ENCODE measurements at regions not wholly inside any gene's neighbourhood (a gene's known extent, or its start where the extent isn't known, plus 50 kb on each side); places are given as distances from the start of the nearest gene placed in this dataset.

DNA sequence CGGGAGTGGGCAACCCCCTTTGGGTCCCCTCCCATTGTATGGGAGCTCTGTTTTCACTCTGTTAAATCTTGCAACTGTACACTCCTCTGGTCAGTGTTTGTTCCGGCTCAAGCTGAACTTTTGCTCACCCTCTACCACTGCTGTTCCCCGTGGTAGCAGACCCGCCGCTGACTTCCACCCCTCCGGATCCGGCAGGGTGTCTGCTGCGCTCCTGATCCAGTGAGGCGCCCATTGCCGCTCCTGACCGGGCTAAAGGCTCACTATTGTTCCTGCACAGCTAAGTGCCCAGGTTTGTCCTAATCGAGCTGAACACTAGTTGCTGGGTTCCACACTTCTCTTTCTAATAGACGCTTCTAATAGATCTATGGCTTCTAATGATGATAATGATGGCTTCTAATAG, 488.6 kb downstream of the MRPL39 start:
- no CpG with 5 or more reads among the region's 13 CpGs for WGBS (ENCODE audit: insufficient coverage, low lambda C conversion rate)

DNA sequence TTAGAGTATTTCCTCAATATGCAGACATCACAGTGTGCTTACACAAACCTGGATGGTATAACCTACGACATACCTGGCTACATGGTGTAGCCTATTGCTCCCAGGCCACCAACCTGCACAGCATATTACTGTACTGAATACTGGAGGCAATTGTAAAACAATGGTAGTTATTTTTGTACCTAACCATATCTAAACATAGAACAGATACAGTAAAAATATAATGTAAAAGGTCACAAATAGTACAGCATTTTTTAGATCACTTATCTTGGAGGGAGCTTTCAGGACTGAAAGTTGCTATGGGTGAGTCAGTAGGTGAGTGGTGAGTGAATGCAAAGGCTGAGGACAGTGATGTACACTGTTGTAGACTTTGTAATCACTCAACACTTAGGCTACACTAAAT, 492.3 kb downstream of the MRPL39 start:
- no CpG with 5 or more reads among the region's 1 CpG for WGBS (ENCODE audit: insufficient coverage, low lambda C conversion rate)
- no peak for DNase-seq
- H3K36me3 ChIP-seq (ENCODE audit: control insufficient read depth, insufficient read depth, low read length), result no peaks in the 10 kb centered on the region
- no peaks in the 10 kb centered on the region for H3K4me1 ChIP-seq (ENCODE audit: control insufficient read depth, insufficient read depth, low read length)
- H3K27me3 ChIP-seq (ENCODE audit: control insufficient read depth, insufficient read depth, low read length), result no peaks in the 10 kb centered on the region
- H3K27ac ChIP-seq (ENCODE audit: low read length), result no peak overlapping the region
- H3K9me3 ChIP-seq (ENCODE audit: control insufficient read depth, low read depth, low read length), result no peaks in the 10 kb centered on the region
- H3K4me3 ChIP-seq (ENCODE audit: low read length), result no peak overlapping the region

More for the DNA sequence above, 488.6 kb downstream of the MRPL39 start:
- no peak for DNase-seq
- no peaks in the 10 kb centered on the region for H3K4me1 ChIP-seq (ENCODE audit: control insufficient read depth, insufficient read depth, low read length)
- no peak overlapping the region for H3K27ac ChIP-seq (ENCODE audit: low read length)
- H3K36me3 ChIP-seq (ENCODE audit: control insufficient read depth, insufficient read depth, low read length), result no peaks in the 10 kb centered on the region
- H3K27me3 ChIP-seq (ENCODE audit: control insufficient read depth, insufficient read depth, low read length), result no peaks in the 10 kb centered on the region
- no peaks in the 10 kb centered on the region for H3K9me3 ChIP-seq (ENCODE audit: control insufficient read depth, low read depth, low read length)
- no peak overlapping the region for H3K4me3 ChIP-seq (ENCODE audit: low read length)

DNA sequence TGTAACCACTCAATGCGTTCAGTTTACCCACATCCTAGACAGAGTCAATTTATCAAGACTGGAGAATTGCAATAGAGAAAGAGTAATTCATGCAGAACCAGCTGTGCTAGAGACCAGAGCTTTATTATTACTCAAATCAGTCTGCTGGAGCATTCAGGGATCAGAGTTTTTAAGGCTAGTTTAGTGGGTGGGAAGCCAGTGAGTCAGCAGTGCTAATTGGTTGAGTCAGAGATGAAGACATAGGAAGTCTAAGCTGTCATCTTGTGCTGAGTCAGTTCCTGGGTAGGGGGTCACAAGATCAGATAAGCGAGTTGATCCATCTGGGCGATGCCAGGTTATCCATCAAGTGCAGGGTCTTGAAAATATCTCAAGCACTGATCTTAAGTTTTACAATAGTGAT, 499.6 kb downstream of the MRPL39 start:
- H3K36me3 ChIP-seq (ENCODE audit: control insufficient read depth, insufficient read depth, low read length), result no peaks in the 10 kb centered on the region
- WGBS (ENCODE audit: insufficient coverage, low lambda C conversion rate), result no CpG with 5 or more reads among the region's 3 CpGs
- no peaks in the 10 kb centered on the region for H3K27me3 ChIP-seq (ENCODE audit: control insufficient read depth, insufficient read depth, low read length)
- no peaks in the 10 kb centered on the region for H3K4me1 ChIP-seq (ENCODE audit: control insufficient read depth, insufficient read depth, low read length)
- H3K4me3 ChIP-seq (ENCODE audit: low read length), result no peak overlapping the region
- H3K9me3 ChIP-seq (ENCODE audit: control insufficient read depth, low read depth, low read length), result no peaks in the 10 kb centered on the region
- no peak overlapping the region for H3K27ac ChIP-seq (ENCODE audit: low read length)
- DNase-seq, result no peak

DNA sequence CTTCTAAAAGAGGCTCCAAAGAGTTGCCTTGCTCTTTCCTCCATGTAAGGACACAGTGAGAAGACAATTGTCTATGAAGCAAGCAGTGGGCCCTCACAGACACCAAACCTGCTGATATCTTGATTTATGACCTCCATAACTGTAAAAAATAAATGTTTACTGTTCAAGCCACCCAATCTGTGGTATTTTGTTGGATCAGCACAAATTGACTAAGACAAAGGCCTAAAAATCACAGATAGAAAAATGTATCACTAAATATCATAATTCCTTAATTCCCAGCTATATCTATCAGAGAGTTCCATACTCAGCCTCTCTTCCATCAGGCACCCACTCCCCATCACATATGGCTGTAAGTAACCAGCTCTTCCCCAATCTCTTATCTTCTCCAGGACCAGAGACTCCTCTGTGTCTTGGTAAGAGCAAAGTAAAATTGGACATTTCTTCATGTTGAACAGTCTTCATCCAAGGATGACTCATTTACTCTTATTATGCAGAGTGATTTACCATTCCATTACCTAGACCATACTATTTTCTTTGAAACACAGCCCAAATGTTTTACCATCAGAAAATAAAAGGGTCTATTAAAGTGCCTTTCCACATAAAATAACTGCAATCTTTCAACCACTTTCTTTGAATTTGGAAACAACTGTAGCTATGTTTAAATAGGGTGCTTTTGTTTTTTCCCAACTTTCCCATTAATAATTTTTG, 503.6 kb downstream of the MRPL39 start:
- H3K9me3 ChIP-seq (ENCODE audit: control insufficient read depth, low read depth, low read length), result no peaks in the 10 kb centered on the region
- no peaks in the 10 kb centered on the region for H3K4me1 ChIP-seq (ENCODE audit: control insufficient read depth, insufficient read depth, low read length)
- H3K27me3 ChIP-seq (ENCODE audit: control insufficient read depth, insufficient read depth, low read length), result no peaks in the 10 kb centered on the region
- H3K27ac ChIP-seq (ENCODE audit: low read length), result no peak overlapping the region
- H3K4me3 ChIP-seq (ENCODE audit: low read length), result no peak overlapping the region
- H3K36me3 ChIP-seq (ENCODE audit: control insufficient read depth, insufficient read depth, low read length), result no peaks in the 10 kb centered on the region
- no peak for DNase-seq

DNA sequence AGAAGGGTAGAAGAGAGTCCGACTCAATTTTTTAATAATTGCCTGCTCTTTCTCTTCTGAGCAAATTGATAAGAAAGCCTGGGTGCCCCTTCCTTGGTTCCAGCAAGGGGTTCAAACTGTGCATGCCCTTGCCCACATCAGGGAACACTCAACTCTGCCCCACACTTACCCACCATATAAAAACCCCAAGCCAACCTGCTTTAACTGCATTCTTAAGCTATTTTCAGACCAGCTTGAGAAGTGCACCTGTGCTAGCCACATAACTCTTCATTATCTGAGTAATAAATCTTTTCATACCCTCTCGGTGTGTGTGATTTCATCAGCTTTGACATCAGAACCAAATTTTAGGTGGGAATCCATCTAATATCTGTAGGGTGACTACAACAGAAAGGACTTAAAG, 509.6 kb downstream of the MRPL39 start:
- WGBS (ENCODE audit: insufficient coverage, low lambda C conversion rate), result 100% methylated on average over 1 of the region's 2 CpGs
- H3K27me3 ChIP-seq (ENCODE audit: control insufficient read depth, insufficient read depth, low read length), result no peaks in the 10 kb centered on the region
- H3K36me3 ChIP-seq (ENCODE audit: control insufficient read depth, insufficient read depth, low read length), result no peaks in the 10 kb centered on the region
- H3K9me3 ChIP-seq (ENCODE audit: control insufficient read depth, low read depth, low read length), result peaks cover 2% of the 10 kb centered on the region
- no peak overlapping the region for H3K4me3 ChIP-seq (ENCODE audit: low read length)
- H3K27ac ChIP-seq (ENCODE audit: low read length), result no peak overlapping the region
- H3K4me1 ChIP-seq (ENCODE audit: control insufficient read depth, insufficient read depth, low read length), result no peaks in the 10 kb centered on the region
- DNase-seq, result no peak

DNA sequence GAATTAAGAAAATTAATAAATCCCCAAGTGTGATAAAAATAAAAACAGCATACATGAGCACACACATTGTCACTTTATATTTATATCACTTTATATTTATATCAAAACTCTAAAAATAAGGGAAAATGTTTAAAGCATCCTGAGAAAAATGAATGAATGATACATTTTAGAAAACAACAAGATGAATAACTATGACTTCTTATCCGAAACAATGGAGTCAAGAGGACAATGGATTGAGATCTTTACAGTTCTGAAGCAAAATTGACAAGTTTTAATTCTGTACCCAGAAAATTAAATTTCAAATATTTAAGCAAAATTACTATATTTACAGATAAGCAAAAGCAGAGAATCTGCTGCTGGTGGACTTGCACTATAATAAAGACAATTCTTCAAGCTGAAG, 512.6 kb downstream of the MRPL39 start:
- Histone ChIP-seq H3K36me3 (ENCODE audit: control insufficient read depth, insufficient read depth, low read length) (no peaks in the 10 kb centered on the region), H3K27ac (ENCODE audit: low read length) (no peak overlapping the region), H3K4me1 (ENCODE audit: control insufficient read depth, insufficient read depth, low read length) (no peaks in the 10 kb centered on the region), H3K27me3 (ENCODE audit: control insufficient read depth, insufficient read depth, low read length) (no peaks in the 10 kb centered on the region), H3K4me3 (ENCODE audit: low read length) (no peak overlapping the region), H3K9me3 (ENCODE audit: control insufficient read depth, low read depth, low read length) (peaks cover 9% of the 10 kb centered on the region)
- 67% methylated on average over 1 of the region's 1 CpG for WGBS (ENCODE audit: insufficient coverage, low lambda C conversion rate)
- DNase-seq, result no peak

DNA sequence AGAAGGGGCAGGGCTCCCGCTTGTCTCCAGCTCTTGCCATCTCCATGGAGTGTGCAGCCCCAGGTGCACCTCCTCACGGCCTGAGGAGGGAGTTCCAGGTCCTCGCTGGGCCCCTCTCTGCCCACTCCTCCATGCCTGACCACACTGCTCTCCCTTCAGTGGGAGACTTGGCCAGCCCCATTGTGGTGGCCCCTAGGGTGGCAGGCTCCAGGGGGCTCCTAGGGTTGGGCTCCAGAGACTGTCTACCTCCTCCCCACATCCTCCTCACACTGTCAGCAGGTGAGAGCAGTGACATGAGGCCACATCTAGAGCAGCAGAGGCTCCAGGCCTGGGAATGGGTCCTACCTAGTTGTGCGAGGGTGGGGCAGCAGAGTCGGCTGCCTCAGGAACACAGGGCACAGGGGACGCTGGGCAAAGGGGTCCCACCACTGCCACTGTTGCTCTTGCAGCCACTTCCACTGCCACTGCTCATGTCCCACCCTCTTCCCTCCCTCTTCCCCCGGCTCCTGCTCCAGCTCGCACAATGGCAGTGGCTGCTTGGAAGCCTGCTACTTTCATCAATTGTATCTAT, 514.8 kb downstream of the MRPL39 start:
- no peak for DNase-seq
- Histone ChIP-seq H3K4me3 (ENCODE audit: low read length) (no peak overlapping the region), H3K27ac (ENCODE audit: low read length) (no peak overlapping the region), H3K9me3 (ENCODE audit: control insufficient read depth, low read depth, low read length) (peaks cover 9% of the 10 kb centered on the region), H3K27me3 (ENCODE audit: control insufficient read depth, insufficient read depth, low read length) (no peaks in the 10 kb centered on the region), H3K36me3 (ENCODE audit: control insufficient read depth, insufficient read depth, low read length) (no peaks in the 10 kb centered on the region), H3K4me1 (ENCODE audit: control insufficient read depth, insufficient read depth, low read length) (no peaks in the 10 kb centered on the region)
- WGBS (ENCODE audit: insufficient coverage, low lambda C conversion rate), result no CpG with 5 or more reads among the region's 8 CpGs

DNA sequence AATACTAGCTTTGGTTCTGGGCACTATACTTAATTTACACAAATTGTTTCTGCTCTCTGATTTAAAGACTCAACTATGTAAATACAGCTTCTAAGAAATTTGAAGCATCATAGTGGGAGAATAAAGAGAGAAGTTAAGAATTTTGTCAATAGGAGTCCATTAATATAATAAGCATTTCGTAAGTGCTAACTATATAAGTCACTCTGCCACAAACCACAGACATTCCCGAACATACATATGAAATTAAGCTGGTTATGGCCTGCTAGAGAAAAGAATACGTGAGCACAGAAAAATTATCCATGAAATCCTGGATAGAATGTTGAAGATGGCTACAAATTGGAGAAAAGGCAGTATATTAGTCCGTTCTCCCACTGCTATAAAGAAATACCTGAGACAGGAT, 526.2 kb downstream of the MRPL39 start:
- 100% methylated on average over 2 of the region's 4 CpGs for WGBS (ENCODE audit: insufficient coverage, low lambda C conversion rate)
- no peak for DNase-seq

DNA sequence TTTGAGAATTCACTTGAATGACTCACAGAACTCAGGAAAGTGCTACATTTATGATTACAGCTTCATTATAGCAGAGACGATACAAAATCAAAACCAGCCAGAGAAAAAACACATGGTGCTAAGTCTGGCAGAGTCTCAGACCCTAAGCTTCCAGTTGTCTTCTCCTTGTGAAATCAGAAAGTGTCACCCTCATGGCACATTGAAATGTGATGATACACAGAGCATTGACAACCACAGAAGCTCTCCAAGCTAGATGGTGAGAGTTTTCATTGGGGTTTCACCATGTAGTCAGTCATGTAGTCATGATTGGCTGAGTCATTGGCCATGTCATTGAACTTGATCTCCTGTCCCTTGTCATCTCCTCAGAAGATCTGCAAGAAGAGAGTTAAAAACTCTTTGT, 526.6 kb downstream of the MRPL39 start:
- Histone ChIP-seq H3K36me3 (ENCODE audit: control insufficient read depth, insufficient read depth, low read length) (no peaks in the 10 kb centered on the region), H3K4me3 (ENCODE audit: low read length) (no peak overlapping the region), H3K27me3 (ENCODE audit: control insufficient read depth, insufficient read depth, low read length) (no peaks in the 10 kb centered on the region), H3K27ac (ENCODE audit: low read length) (no peak overlapping the region), H3K4me1 (ENCODE audit: control insufficient read depth, insufficient read depth, low read length) (no peaks in the 10 kb centered on the region), H3K9me3 (ENCODE audit: control insufficient read depth, low read depth, low read length) (no peaks in the 10 kb centered on the region)
- no CpG with 5 or more reads among the region's 1 CpG for WGBS (ENCODE audit: insufficient coverage, low lambda C conversion rate)
- no peak for DNase-seq

More for the DNA sequence above, 526.2 kb downstream of the MRPL39 start:
- Histone ChIP-seq H3K9me3 (ENCODE audit: control insufficient read depth, low read depth, low read length) (no peaks in the 10 kb centered on the region), H3K4me1 (ENCODE audit: control insufficient read depth, insufficient read depth, low read length) (no peaks in the 10 kb centered on the region), H3K27ac (ENCODE audit: low read length) (no peak overlapping the region), H3K4me3 (ENCODE audit: low read length) (no peak overlapping the region), H3K36me3 (ENCODE audit: control insufficient read depth, insufficient read depth, low read length) (no peaks in the 10 kb centered on the region), H3K27me3 (ENCODE audit: control insufficient read depth, insufficient read depth, low read length) (no peaks in the 10 kb centered on the region)

DNA sequence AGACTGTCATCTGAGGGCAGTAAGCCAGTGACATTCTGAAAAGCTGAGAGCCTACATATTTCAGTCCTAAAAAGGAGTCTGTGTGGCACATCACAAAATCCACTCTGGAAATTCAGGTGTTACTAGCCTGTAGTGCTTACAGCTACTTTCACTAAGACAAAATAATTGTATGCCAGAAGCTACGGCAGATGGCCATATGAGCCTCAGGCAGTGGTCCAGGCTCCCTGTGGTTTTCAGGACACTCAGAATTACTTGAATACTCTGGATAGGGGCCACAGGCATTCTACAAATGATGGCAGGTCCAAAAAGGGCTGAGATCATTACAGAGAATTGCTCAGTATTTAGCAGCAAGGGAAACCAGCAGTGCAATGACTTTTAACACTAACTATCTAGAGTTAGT, 527.1 kb downstream of the MRPL39 start:
- Histone ChIP-seq H3K9me3 (ENCODE audit: control insufficient read depth, low read depth, low read length) (no peaks in the 10 kb centered on the region), H3K4me3 (ENCODE audit: low read length) (no peak overlapping the region), H3K27me3 (ENCODE audit: control insufficient read depth, insufficient read depth, low read length) (no peaks in the 10 kb centered on the region), H3K36me3 (ENCODE audit: control insufficient read depth, insufficient read depth, low read length) (no peaks in the 10 kb centered on the region), H3K4me1 (ENCODE audit: control insufficient read depth, insufficient read depth, low read length) (no peaks in the 10 kb centered on the region), H3K27ac (ENCODE audit: low read length) (no peak overlapping the region)
- DNase-seq, result no peak
- WGBS (ENCODE audit: insufficient coverage, low lambda C conversion rate), result no CpG with 5 or more reads among the region's 1 CpG

DNA sequence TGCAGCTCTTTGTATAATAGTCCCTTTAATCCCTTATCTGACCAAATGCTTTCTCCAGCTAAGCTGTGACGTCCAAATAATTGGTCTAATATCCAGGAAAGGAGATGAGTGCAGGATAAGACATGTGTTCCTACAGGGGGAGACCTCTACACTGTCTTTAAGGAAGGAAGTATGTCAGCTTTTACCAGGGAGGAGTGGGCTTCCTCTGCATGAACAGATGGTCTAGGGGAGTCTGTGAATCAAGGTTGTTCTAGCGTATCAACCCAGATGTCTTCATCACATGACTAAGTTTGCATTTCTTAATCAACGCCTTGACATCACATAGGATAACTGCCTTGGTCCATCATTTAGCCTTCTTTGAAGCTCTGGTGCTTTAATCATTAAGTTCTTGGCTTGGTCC, 528.2 kb downstream of the MRPL39 start:
- DNase-seq, result no peak
- WGBS (ENCODE audit: insufficient coverage, low lambda C conversion rate), result no CpG with 5 or more reads among the region's 3 CpGs

More for the DNA sequence above, 528.2 kb downstream of the MRPL39 start:
- Histone ChIP-seq H3K4me1 (ENCODE audit: control insufficient read depth, insufficient read depth, low read length) (no peaks in the 10 kb centered on the region), H3K4me3 (ENCODE audit: low read length) (no peak overlapping the region), H3K36me3 (ENCODE audit: control insufficient read depth, insufficient read depth, low read length) (no peaks in the 10 kb centered on the region), H3K27ac (ENCODE audit: low read length) (no peak overlapping the region), H3K9me3 (ENCODE audit: control insufficient read depth, low read depth, low read length) (no peaks in the 10 kb centered on the region), H3K27me3 (ENCODE audit: control insufficient read depth, insufficient read depth, low read length) (no peaks in the 10 kb centered on the region)

Measured in large intestine (tissue), 3 donors.